NB4 (cell line): ENCODE measurements at regions not wholly inside any gene's neighbourhood (a gene's known extent, or its start where the extent isn't known, plus 50 kb on each side); places are given as distances from the start of the nearest gene placed in this dataset.

Experiments used
- CTCF ChIP-seq: IDR thresholded peaks from one replicate; pipeline ENCODE4 v1.5.1; 2012; ENCODE audit warnings: low read depth, low read length
- POLR2A ChIP-seq: IDR thresholded peaks from 2 replicates; pipeline ENCODE4 v1.6.1; 2011; ENCODE audit warnings: mild to moderate bottlenecking; ENCODE audit not compliant: insufficient read length; ENCODE audit errors: extremely low read depth

- TF ChIP-seq CTCF (no peak), POLR2A (no peak)
Observed at GRCh38 chr2:5287558-5288334, 404.4 kb upstream of the SOX11 start.
